HG03045 (cell line): ENCODE measurements at regions not wholly inside any gene's neighbourhood (a gene's known extent, or its start where the extent isn't known, plus 50 kb on each side); places are given as distances from the start of the nearest gene placed in this dataset.

ENCODE experiments used
- ATAC-seq: cut with Tn5 transposase; IDR thresholded peaks from one replicate; pipeline ENCODE4 v1.9.1; 2021; ENCODE audit warnings: mild to moderate bottlenecking, moderate library complexity; ENCODE audit not compliant: unreplicated experiment

- no peak for ATAC-seq
These were observed 306.3 kb upstream of the ANO3 start for GRCh38 chr11:26025676-26026075.

DNA sequence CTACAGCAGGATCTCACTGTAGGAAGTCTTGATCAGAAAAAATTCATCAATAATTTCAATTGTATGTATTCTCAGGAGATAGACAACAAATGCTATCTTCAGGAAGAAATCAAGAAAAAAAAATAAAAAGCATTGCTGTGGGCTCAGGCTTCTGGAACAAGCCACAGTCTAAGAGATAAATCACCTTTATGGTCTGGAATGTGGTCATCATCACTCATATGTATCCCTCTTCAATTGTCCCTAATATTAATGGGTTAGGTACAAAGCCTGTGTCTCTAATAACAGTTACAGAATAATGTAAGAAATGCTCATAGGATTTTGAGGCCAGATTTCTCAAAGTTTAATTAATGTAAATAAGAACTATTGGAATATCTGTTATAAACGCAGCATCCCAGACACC lies 305.9 kb upstream of the ANO3 start:
- ATAC-seq: no peak

GRCh38 chr11:26027887-26028286 lies 304.0 kb upstream of the ANO3 start:
- no peak for ATAC-seq

- no peak for ATAC-seq
These were observed 303.5 kb upstream of the ANO3 start for GRCh38 chr11:26028393-26028911.

- ATAC-seq: no peak
These were observed 301.5 kb upstream of the ANO3 start for GRCh38 chr11:26030399-26030798.

DNA sequence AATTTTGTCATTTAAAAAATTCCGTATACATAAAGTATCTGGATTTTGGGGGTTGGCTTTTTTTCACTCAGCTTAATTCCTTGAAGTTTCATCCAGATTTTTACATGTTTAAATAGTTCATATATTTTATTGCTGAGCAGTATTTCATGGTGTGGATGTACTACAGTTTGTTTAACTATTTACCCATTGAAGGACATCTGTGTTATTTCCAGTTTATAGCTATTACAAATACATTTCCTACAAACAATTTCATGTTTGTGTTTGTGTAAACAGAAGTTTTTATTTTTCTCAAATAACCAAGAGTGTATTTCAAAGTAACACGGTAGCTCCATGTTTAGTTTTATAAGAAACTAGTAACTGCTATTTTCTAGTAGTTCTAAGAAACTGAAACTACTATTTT lies 299.7 kb upstream of the ANO3 start:
- ATAC-seq: no peak

GRCh38 chr11:26035696-26036095 lies 296.2 kb upstream of the ANO3 start:
- ATAC-seq: no peak

DNA sequence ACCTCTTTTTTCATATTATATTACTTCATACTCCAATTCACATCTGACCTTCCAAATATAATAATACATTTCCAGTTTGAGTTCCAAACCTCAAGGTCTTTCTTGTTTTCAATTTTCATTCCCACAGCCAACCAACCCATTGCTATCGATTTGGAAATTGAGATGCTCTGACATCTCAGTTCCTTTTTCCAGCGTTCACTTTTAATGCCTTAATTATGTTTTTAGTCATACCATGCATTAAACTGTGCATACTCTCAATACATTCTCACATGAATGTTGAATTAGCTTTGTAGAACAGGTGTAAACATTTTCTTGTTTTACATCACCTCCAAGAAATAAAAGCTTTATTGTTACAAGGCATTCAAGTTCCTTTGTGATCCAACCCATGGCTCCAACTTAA lies 294.2 kb upstream of the ANO3 start:
- no peak for ATAC-seq

GRCh38 chr11:26040339-26040738 lies 291.6 kb upstream of the ANO3 start:
- no peak for ATAC-seq

DNA sequence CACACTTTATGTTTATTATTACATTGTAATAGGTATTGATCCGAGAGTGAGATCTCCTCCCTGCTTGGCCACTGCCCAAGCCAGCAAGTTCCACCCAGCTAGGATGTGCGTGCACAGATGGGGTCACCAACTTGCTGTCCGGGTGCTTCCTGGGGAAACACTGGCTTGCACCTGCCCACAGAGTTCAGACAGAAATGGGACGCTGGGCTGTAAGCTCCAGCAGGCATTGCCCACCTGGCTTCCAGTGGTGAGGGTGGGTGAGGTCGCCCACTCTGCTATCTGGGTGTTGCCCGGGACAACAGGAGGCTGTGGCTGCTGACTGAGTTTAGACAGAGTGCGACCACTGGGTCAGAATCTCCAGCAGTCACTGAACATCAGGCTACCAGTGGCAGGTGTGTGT lies 289.8 kb upstream of the ANO3 start:
- no peak for ATAC-seq

DNA sequence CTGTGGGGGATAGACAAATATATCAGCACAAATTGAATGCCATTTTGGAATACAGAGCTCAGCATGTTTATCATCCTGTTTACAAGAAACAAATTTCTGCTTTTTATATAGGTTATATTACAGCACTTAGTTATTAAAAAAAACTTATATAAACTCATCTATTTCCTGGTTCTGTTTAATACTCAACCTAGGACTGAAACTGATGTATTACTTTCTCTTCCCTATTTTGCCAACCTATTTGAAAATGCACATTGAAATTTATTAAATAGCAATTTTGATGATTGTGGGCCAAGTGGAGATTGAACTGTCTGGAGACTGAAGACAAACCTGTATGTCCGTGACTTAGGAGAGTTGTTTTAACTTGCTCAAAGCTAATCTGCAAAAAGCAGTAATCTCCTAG lies 288.3 kb upstream of the ANO3 start:
- no peak for ATAC-seq

- no peak for ATAC-seq
These were observed 287.5 kb upstream of the ANO3 start for GRCh38 chr11:26044389-26044788.

GRCh38 chr11:26045082-26045481 lies 286.8 kb upstream of the ANO3 start:
- ATAC-seq: no peak

DNA sequence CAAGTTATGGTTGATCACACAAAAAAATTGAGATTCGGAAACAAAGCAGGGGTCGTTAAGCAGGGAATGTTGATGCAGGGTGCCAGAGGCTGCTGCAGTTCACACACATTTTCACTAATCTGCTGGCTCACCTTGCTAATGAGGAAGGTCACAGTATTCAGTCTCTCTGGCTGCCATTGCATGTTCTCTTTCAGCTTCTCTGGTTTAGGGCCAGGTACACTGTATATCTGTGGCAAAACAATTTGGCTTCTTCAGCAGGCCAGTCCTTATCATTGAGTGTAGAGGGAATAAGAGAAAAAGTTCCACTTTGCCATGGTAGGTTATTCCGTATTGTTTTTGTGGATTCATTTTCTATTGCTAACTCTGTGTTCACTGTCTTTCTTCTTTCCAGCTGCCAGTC lies 283.7 kb upstream of the ANO3 start:
- no peak for ATAC-seq

- ATAC-seq: no peak
These were observed 278.0 kb upstream of the ANO3 start for GRCh38 chr11:26053966-26054365.

GRCh38 chr11:26062660-26063059 lies 269.3 kb upstream of the ANO3 start:
- ATAC-seq: no peak

GRCh38 chr11:26063915-26064314 lies 268.0 kb upstream of the ANO3 start:
- no peak for ATAC-seq

DNA sequence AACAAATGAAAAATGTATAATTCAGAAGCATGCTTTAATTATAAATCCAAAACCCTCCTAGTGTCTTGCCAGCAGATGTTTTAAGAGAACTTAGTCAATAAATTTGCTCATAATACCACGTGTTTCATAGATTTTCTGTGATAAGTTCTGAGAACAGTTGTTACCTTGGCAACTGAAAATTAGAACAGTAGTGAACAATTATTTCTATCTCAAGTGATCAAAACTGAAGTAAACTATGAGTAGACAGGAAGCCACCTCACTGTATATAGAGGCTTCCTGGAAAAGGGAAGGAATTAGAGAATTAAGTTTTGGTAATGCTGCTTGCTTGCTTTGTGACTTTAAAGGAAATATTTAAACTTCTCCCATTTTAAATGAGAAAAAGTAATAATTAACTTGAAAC lies 266.0 kb upstream of the ANO3 start:
- no peak for ATAC-seq

DNA sequence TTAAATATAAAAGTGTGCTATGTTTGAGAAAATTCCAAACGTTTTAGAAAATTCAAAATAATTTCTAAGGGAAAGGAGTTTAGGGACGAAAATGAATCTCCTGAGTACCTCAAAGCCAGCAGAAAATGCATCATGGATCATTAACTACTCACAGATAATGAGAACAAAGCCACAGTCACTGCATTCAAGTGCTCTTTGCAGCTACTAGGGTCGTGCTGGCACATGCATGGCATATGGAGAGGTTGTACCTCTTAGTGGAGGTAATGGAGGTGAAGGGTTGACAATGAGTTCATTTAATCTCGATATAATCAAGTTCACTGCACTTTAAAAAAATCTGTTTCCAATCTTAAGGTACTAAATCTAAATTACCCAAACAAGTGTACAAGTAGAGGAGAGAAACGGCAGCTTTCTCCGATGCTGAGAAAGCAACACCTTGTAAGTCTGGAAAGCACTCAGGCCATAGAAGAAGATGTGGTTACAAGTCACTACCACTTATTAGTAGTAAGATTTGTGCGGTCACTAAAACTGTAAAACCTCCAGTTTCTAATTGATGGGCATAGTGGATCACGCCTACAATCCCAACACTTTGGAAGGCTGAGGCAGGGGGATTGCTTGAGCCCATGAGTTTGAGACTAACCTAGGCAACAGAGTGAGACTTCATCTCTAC lies 261.1 kb upstream of the ANO3 start:
- no peak for ATAC-seq

DNA sequence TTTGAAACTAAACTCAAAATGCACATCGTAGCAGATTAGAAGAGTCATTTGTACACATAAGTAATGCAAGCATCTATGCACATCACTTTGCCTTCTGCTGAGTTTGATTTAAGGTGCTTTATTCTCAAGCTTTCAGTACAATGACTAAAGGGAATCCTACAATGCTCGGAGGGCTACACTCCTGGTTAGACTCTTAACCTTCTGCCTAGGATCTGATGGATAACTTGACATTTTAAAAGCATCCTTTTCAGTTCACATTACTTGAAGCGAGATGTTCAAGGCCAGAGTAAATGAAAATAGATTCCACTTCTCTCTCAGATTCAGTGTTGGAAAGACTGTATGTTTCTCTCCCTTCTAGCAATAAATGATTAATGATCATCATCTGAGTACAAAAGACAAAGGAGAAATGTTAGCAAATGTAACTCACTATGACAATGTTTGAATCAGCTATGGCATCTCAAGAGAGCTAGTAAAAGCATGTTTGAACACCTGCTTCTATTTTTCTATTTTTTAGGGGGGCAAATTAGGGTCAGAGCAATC lies 259.2 kb upstream of the ANO3 start:
- ATAC-seq: no peak

DNA sequence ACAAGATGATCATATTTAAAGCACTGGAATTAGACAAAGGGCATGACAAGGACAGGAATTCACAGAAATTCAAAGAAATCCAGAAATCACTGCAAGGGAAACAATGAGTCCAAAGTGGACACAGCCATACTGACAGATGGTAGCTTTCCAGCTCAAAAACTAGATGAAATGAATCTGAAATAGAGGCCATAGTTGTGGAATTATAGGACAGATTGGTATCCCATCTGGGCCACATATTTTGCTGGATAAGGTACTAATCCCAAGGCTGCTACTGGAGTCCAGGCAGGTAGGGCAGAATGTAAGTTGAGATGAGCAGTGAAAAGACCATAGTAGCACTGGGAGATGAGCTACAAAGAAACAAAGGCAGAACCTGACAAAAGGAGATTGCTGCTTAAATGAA lies 258.3 kb upstream of the ANO3 start:
- ATAC-seq: no peak

DNA sequence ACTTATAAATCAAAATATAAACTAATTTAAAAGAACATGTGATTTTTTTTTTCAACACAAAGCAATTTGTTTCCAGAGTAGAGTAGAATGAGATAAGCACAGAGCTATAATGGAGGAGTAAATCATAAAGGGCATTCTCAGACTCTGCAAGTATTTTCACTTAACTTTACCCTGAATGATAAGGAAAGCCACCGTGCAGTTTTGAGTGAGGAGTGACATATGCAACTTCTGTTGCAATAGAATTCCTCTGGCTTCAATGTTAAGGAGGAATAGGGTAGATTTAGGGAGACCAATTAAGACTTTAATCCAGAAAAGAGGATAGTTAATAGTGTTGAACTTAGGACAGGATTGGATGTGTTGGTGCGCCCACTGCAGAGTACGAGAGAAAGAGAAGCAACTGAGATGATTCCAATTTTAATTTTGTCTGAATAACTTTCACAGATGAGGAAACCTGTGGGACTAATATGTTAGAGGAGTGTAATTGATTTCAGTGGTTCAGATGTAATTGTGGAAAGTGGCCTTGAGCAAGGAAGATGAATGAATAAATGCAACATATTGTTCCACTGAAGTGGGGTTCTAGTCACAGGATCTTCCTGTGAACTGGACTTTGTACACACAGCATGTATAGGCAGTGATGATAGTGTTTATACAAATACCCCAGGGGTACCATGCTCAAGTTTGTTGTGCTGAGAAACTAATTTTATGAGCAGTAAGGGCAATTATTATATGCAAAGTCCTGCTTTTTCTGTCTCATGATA lies 255.5 kb upstream of the ANO3 start:
- ATAC-seq: no peak
